ENCODE measurements at regions not wholly inside any gene's neighbourhood (a gene's known extent, or its start where the extent isn't known, plus 50 kb on each side); places are given as distances from the start of the nearest gene placed in this dataset.

GRCh38 chr9:87796196-87796595 is 70.3 kb downstream of the CTSL start (continued):
- TF ChIP-seq NR0B1 (IDR thresholded peaks at IDR 0.05; ENCODE audit: partially characterized antibody) (no peak), XRCC5 (IDR thresholded peaks at IDR 0.05; ENCODE audit: low read depth, low read length) (no peak), PHF20 (IDR thresholded peaks at IDR 0.05; ENCODE audit: partially characterized antibody) (no peak), MAFG (tag; conservative IDR thresholded peaks at IDR 0.05) (no peak)

- POLR2A ChIA-PET, result no interaction called here
- peak overlapping the region; percentile 81 for H2AFZ ChIP-seq (ENCODE audit: low read depth, low read length)
- DNase-seq (ENCODE audit: extremely low read depth in 1 of 4, low spot score in 3 of 4) (no peak), ATAC-seq (no peak), FAIRE-seq (no peak)
- no peak overlapping the region for H3K9ac ChIP-seq (ENCODE audit: insufficient read depth in 1 of 2, low read depth in 2 of 2, low read length in 2 of 2)
- peaks cover 33 to 67% of the 10 kb centered on the region in 2 experiments for H3K4me1 ChIP-seq (replicated peaks in 1 of 2; ENCODE audit: control insufficient read depth in 2 of 2, insufficient read depth in 2 of 2, low read length in 2 of 2)
- WGBS (ENCODE audit: insufficient coverage, low coverage, missing lambda C conversion rate), result 83% methylated on average over 1 of the region's 1 CpG
- CTCF ChIA-PET (ENCODE audit: low intra/inter-chr PET ratio), result interaction anchor here (0.6 kb wide), 1 partner anchor 1517 kb away, joined by 3 read pairs; no protein-coding TSS in a partner anchor
- H3K9me1 ChIP-seq (ENCODE audit: control insufficient read depth, insufficient read depth, low read length), result no peaks in the 10 kb centered on the region
- H3K79me2 ChIP-seq (ENCODE audit: control insufficient read depth, insufficient read depth, low read length), result no peaks in the 10 kb centered on the region
- no peak overlapping the region for H3K27ac ChIP-seq (ENCODE audit: extremely low read depth, low read depth, low read length)
- intact Hi-C loops (cut with micrococcal nuclease) (no loop called here), in situ Hi-C loops (cut with MboI) (no loop called here)
- H3K27me3 ChIP-seq (ENCODE audit: control insufficient read depth in 2 of 2, insufficient read depth in 2 of 2, low read length in 2 of 2), result no peaks in the 10 kb centered on the region
- no peaks in the 10 kb centered on the region for H3K36me3 ChIP-seq (ENCODE audit: control insufficient read depth, insufficient read depth, low read length)
- BruUV-seq (replicated peaks), result no TSS peak
- H3K4me3 ChIP-seq, result no peak overlapping the region
- TF ChIP-seq RREB1 (CRISPR knock-in tag; IDR thresholded peaks at IDR 0.05) (no peak), HNRNPK (IDR thresholded peaks at IDR 0.05; ENCODE audit: low read depth, low read length, poor library complexity, severe bottlenecking) (peak; percentile 92), PCBP2 (IDR thresholded peaks at IDR 0.05; ENCODE audit: low read depth, low read length, poor library complexity, severe bottlenecking) (peak; percentile 35), PCBP1 (IDR thresholded peaks at IDR 0.05; ENCODE audit: low read depth, low read length, poor library complexity, severe bottlenecking) (peak; percentile 59)
- no peaks in the 10 kb centered on the region for H3K9me3 ChIP-seq (replicated peaks; ENCODE audit: control insufficient read depth, insufficient read depth, low read depth, low read length)
- no peak overlapping the region for H3K4me2 ChIP-seq (ENCODE audit: insufficient read depth, low read length)
- H4K20me1 ChIP-seq (replicated peaks; ENCODE audit: control insufficient read depth, insufficient read depth, low read length), result no peaks in the 10 kb centered on the region
These were observed 72.4 kb downstream of the CTSL start for GRCh38 chr9:87798261-87798833.
